Peyer's patch (tissue), 4 donors: ENCODE measurements at regions not wholly inside any gene's neighbourhood (a gene's known extent, or its start where the extent isn't known, plus 50 kb on each side); places are given as distances from the start of the nearest gene placed in this dataset.

ENCODE experiments used
- DNase-seq, 3 donors: peaks; one replicate each; pipeline ENCODE4 v3.0.0-alpha.2; 2017 to 2019
- H3K27ac ChIP-seq, 4 donors: fragments of 200-600 bp; sonication (generic); one replicate each; pipeline ENCODE4 v1.5.1; 2016 to 2019
- H3K27me3 ChIP-seq, 2 donors: fragments of 200-600 bp; sonication (generic); one replicate each; pipeline ENCODE4 v1.5.1; 2019
- H3K36me3 ChIP-seq, 3 donors: fragments of 200-600 bp; sonication (generic); one replicate each; pipeline ENCODE4 v1.5.1; 2016 to 2019
- H3K4me1 ChIP-seq, 4 donors: fragments of 200-600 bp; sonication (generic); one replicate each; pipeline ENCODE4 v1.5.1; 2016 to 2019
- H3K4me3 ChIP-seq, 4 donors: fragments of 200-600 bp; sonication (generic); 1 replicate in 3 of 4; 2 replicates in 1 of 4; pipeline ENCODE4 v1.5.1; 2016 to 2019; ENCODE audit warnings: mild to moderate bottlenecking in 1 of 4
- H3K9me3 ChIP-seq, 4 donors: fragments of 200-600 bp; sonication (generic); one replicate each; pipeline ENCODE4 v1.5.1; 2016 to 2019; ENCODE audit warnings: mild to moderate bottlenecking in 1 of 4
- CTCF ChIP-seq, 6 experiments: fragments of 450-650 bp in 4 of 6; fragments of 200-600 bp in 2 of 6; sonication (generic) in 1 of 6; IDR thresholded peaks; one replicate each; pipeline ENCODE4 v1.5.1; 2017 to 2019; ENCODE audit warnings: antibody characterized with exemption in 6 of 6, mild to moderate bottlenecking in 3 of 6, moderate library complexity in 1 of 6
- POLR2A ChIP-seq, 2 donors: fragments of 450-650 bp; IDR thresholded peaks; one replicate each; pipeline ENCODE4 v1.5.1; 2017; ENCODE audit warnings: antibody characterized with exemption in 2 of 2, mild to moderate bottlenecking in 2 of 2, moderate library complexity in 2 of 2

GRCh38 chr3:18149386-18149785 is 275.8 kb downstream of the SATB1 start:
- H3K4me3 ChIP-seq: no peak overlapping the region
- H3K4me1 ChIP-seq: no peaks in the 10 kb centered on the region
- no peak for TF ChIP-seq POLR2A (IDR thresholded peaks at IDR 0.05)
- TF ChIP-seq CTCF (IDR thresholded peaks at IDR 0.05): no peak
- H3K36me3 ChIP-seq: no peaks in the 10 kb centered on the region
- no peak overlapping the region for H3K27ac ChIP-seq
- H3K27me3 ChIP-seq: no peaks in the 10 kb centered on the region
- no peaks in the 10 kb centered on the region for H3K9me3 ChIP-seq
- DNase-seq: no peak

GRCh38 chr3:18144571-18144970 is 280.6 kb downstream of the SATB1 start:
- Histone ChIP-seq H3K27ac (no peak overlapping the region), H3K27me3 (no peaks in the 10 kb centered on the region), H3K4me1 (no peaks in the 10 kb centered on the region), H3K9me3 (no peaks in the 10 kb centered on the region), H3K4me3 (no peak overlapping the region), H3K36me3 (no peaks in the 10 kb centered on the region)
- TF ChIP-seq POLR2A (IDR thresholded peaks at IDR 0.05) (no peak), CTCF (IDR thresholded peaks at IDR 0.05) (no peak)
- DNase-seq: no peak

- Histone ChIP-seq H3K4me1 (no peaks in the 10 kb centered on the region), H3K27me3 (no peaks in the 10 kb centered on the region), H3K27ac (no peak overlapping the region), H3K36me3 (no peaks in the 10 kb centered on the region), H3K9me3 (no peaks in the 10 kb centered on the region), H3K4me3 (no peak overlapping the region)
- DNase-seq: no peak
- TF ChIP-seq CTCF (IDR thresholded peaks at IDR 0.05) (no peak), POLR2A (IDR thresholded peaks at IDR 0.05) (no peak)
Observed at GRCh38 chr3:18143258-18143780, 281.8 kb downstream of the SATB1 start.

GRCh38 chr3:18137958-18138357 is 287.2 kb downstream of the SATB1 start:
- no peak overlapping the region for H3K4me3 ChIP-seq
- DNase-seq: no peak
- H3K9me3 ChIP-seq: no peaks in the 10 kb centered on the region
- no peaks in the 10 kb centered on the region for H3K27me3 ChIP-seq
- TF ChIP-seq POLR2A (IDR thresholded peaks at IDR 0.05) (no peak), CTCF (IDR thresholded peaks at IDR 0.05) (no peak)
- H3K36me3 ChIP-seq: no peaks in the 10 kb centered on the region
- no peaks in the 10 kb centered on the region for H3K4me1 ChIP-seq
- H3K27ac ChIP-seq: no peak overlapping the region

GRCh38 chr3:18135060-18135814 is 289.9 kb downstream of the SATB1 start:
- H3K9me3 ChIP-seq: no peaks in the 10 kb centered on the region
- TF ChIP-seq POLR2A (IDR thresholded peaks at IDR 0.05): no peak
- TF ChIP-seq CTCF (IDR thresholded peaks at IDR 0.05): no peak
- DNase-seq: no peak

More at GRCh38 chr3:18135060-18135814, 289.9 kb downstream of the SATB1 start:
- Histone ChIP-seq H3K27me3 (no peaks in the 10 kb centered on the region), H3K4me1 (no peaks in the 10 kb centered on the region), H3K4me3 (no peak overlapping the region), H3K27ac (no peak overlapping the region), H3K36me3 (no peaks in the 10 kb centered on the region)
